ENCODE measurements at regions not wholly inside any gene's neighbourhood (a gene's known extent, or its start where the extent isn't known, plus 50 kb on each side); places are given as distances from the start of the nearest gene placed in this dataset.

- no peak for TF ChIP-seq POLR2A (IDR thresholded peaks at IDR 0.05)
- TF ChIP-seq EP300 (IDR thresholded peaks at IDR 0.05), result no peak
- no peak for TF ChIP-seq POLR2AphosphoS5 (IDR thresholded peaks at IDR 0.05)
- TF ChIP-seq, protein P1, sequence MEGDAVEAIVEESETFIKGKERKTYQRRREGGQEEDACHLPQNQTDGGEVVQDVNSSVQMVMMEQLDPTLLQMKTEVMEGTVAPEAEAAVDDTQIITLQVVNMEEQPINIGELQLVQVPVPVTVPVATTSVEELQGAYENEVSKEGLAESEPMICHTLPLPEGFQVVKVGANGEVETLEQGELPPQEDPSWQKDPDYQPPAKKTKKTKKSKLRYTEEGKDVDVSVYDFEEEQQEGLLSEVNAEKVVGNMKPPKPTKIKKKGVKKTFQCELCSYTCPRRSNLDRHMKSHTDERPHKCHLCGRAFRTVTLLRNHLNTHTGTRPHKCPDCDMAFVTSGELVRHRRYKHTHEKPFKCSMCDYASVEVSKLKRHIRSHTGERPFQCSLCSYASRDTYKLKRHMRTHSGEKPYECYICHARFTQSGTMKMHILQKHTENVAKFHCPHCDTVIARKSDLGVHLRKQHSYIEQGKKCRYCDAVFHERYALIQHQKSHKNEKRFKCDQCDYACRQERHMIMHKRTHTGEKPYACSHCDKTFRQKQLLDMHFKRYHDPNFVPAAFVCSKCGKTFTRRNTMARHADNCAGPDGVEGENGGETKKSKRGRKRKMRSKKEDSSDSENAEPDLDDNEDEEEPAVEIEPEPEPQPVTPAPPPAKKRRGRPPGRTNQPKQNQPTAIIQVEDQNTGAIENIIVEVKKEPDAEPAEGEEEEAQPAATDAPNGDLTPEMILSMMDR (IDR thresholded peaks at IDR 0.05), result no peak
- ATAC-seq (ENCODE audit: low FRiP score in 2 of 2) (no peak), DNase-seq (no peak)
- no peaks in the 10 kb centered on the region for H3K36me3 ChIP-seq
- H3K4me1 ChIP-seq, result no peaks in the 10 kb centered on the region
- WGBS, 2 donors, result 82 to 93% methylated on average over 3 of the region's 3 CpGs
- H3K4me3 ChIP-seq, result no peak overlapping the region
- H3K27me3 ChIP-seq, result no peaks in the 10 kb centered on the region
- no peak overlapping the region for H3K27ac ChIP-seq
- no peaks in the 10 kb centered on the region for H3K9me3 ChIP-seq
Observed at GRCh38 chr10:21014141-21014540, 117.0 kb upstream of the NEBL start.

DNA sequence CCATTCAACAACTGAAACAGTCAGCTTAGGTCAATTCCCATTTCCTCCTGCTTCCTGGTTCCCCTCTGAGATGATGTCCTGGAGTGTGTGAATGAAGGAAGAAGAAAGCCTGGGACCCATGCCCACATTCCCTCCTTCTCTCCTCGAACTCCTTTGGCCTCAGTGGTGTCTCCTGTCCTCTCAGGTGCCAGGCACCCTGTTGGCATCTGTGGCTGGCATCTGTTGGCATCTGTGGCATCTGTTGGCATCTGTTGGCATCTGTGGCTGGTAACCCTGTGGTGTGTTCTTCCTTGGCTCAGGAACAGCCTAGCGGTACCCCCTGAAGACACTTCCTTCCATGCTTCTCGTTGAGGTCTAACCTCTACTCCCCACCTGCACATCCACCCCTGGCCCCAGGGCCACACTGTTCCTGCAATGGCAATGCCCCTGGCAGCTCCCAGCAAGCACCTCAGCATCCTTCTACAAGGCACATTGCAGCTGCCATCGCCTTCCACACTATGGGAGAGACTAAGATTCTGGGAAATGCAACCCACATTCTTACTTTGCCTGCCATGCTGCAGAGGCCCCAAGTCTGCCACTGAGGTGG, 114.4 kb upstream of the NEBL start:
- H3K27ac ChIP-seq, result no peak overlapping the region
- no peak overlapping the region for H3K4me3 ChIP-seq
- DNase-seq (no peak), ATAC-seq (ENCODE audit: low FRiP score in 2 of 2) (no peak)
- WGBS, 2 donors, result 71 to 78% methylated on average over 4 of the region's 4 CpGs
- no peaks in the 10 kb centered on the region for H3K27me3 ChIP-seq
- no peaks in the 10 kb centered on the region for H3K4me1 ChIP-seq
- no peaks in the 10 kb centered on the region for H3K36me3 ChIP-seq
- TF ChIP-seq POLR2A (IDR thresholded peaks at IDR 0.05) (no peak), EP300 (IDR thresholded peaks at IDR 0.05) (no peak), POLR2AphosphoS5 (IDR thresholded peaks at IDR 0.05) (no peak)
- TF ChIP-seq, protein P1 (IDR thresholded peaks at IDR 0.05), result no peak
- no peaks in the 10 kb centered on the region for H3K9me3 ChIP-seq

- H3K4me3 ChIP-seq, result no peak overlapping the region
- H3K4me1 ChIP-seq, result no peaks in the 10 kb centered on the region
- no peak for TF ChIP-seq EP300 (IDR thresholded peaks at IDR 0.05)
- TF ChIP-seq, protein P1 (IDR thresholded peaks at IDR 0.05), result no peak
- no peak for TF ChIP-seq POLR2A (IDR thresholded peaks at IDR 0.05)
- no peak for TF ChIP-seq POLR2AphosphoS5 (IDR thresholded peaks at IDR 0.05)
- no peak overlapping the region for H3K27ac ChIP-seq
- no peak for DNase-seq
- H3K36me3 ChIP-seq, result no peaks in the 10 kb centered on the region
- no peak for ATAC-seq (ENCODE audit: low FRiP score in 2 of 2)
- H3K9me3 ChIP-seq, result no peaks in the 10 kb centered on the region
- no peaks in the 10 kb centered on the region for H3K27me3 ChIP-seq
- WGBS, 2 donors, result 74 to 80% methylated on average over 3 of the region's 3 CpGs
Observed at GRCh38 chr10:21010615-21011014, 113.5 kb upstream of the NEBL start.

- TF ChIP-seq POLR2AphosphoS5 (IDR thresholded peaks at IDR 0.05), result no peak
- no peak for TF ChIP-seq POLR2A (IDR thresholded peaks at IDR 0.05)
- TF ChIP-seq, protein P1 (IDR thresholded peaks at IDR 0.05), result no peak
- TF ChIP-seq EP300 (IDR thresholded peaks at IDR 0.05), result no peak
- ATAC-seq (ENCODE audit: low FRiP score in 2 of 2) (no peak), DNase-seq (no peak)
- 88 to 91% methylated on average over 6 of the region's 6 CpGs for WGBS, 2 donors
- H3K9me3 ChIP-seq, result no peaks in the 10 kb centered on the region
- H3K27me3 ChIP-seq, result no peaks in the 10 kb centered on the region
- no peak overlapping the region for H3K27ac ChIP-seq
- no peaks in the 10 kb centered on the region for H3K36me3 ChIP-seq
- H3K4me3 ChIP-seq, result no peak overlapping the region
- no peaks in the 10 kb centered on the region for H3K4me1 ChIP-seq
Observed at GRCh38 chr10:21003240-21003822, 106.2 kb upstream of the NEBL start.
